Activated CD4-positive, alpha-beta T cell treated with anti-CD3 and anti-CD28 coated beads, Interleukin-2, amount 10 ng/mL, durations not matched to agents 24 days and 14 days (primary cell): ENCODE measurements at regions not wholly inside any gene's neighbourhood (a gene's known extent, or its start where the extent isn't known, plus 50 kb on each side); places are given as distances from the start of the nearest gene placed in this dataset.
"Not testable (repeated sequence)": the region's sequence is repeated elsewhere in the genome, so short reads cannot be mapped to it uniquely, and the experiment has no call there.

Experiments
- DNase-seq: peaks from one replicate; pipeline ENCODE4 v3.0.0; 2022
- H3K27ac Mint-ChIP-seq: one replicate; pipeline ENCODE4 v1.8.0; 2022; ENCODE audit warnings: mild to moderate bottlenecking, mixed read lengths
- H3K27me3 Mint-ChIP-seq: one replicate; pipeline ENCODE4 v1.8.0; 2022; ENCODE audit warnings: mixed read lengths
- H3K36me3 Mint-ChIP-seq: one replicate; pipeline ENCODE4 v1.8.0; 2022; ENCODE audit warnings: low read depth, mild to moderate bottlenecking, mixed read lengths
- H3K4me1 Mint-ChIP-seq: one replicate; pipeline ENCODE4 v1.8.0; 2021; ENCODE audit warnings: mixed read lengths
- H3K4me3 Mint-ChIP-seq: one replicate; pipeline ENCODE4 v1.8.0; 2022; ENCODE audit warnings: mild to moderate bottlenecking, moderate library complexity, mixed read lengths
- H3K9me3 Mint-ChIP-seq: one replicate; pipeline ENCODE4 v1.8.0; 2021; ENCODE audit warnings: mixed read lengths
- intact Hi-C: fragments of 100-400 bp; cut with micrococcal nuclease; formaldehyde crosslinking; loops from one replicate; pipeline ENCODE4 v1.15.1; 2023

DNA sequence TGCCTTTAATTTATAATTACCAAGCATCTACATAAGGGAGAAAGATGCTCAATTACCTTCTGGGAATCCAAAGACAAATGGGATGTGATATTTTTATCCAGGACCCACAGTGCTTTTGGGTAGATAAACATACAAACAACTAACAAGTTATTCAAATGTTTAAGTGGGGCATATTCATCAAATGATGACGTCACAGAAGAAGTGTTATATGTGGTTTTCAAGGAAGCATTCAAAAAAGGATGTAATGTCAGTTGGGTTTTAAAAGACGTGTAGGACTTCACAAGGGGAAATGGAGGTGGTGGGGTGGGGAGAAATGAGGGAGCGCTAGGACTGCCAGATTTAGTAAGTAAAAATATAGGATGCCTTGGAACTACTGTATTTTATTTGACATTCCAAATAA, 915.9 kb downstream of the KCNA4 start:
- Mint-ChIP-seq H3K4me1 (no peaks in the 10 kb centered on the region), H3K9me3 (peaks cover 8% of the 10 kb centered on the region), H3K36me3 (no peaks in the 10 kb centered on the region), H3K27me3 (no peaks in the 10 kb centered on the region), H3K4me3 (no peak overlapping the region), H3K27ac (no peak overlapping the region)
- DNase-seq, result no peak
- intact Hi-C loops, result no loop called here

- intact Hi-C loops, result no loop called here
- Mint-ChIP-seq H3K27ac (no peak overlapping the region), H3K4me3 (no peak overlapping the region), H3K4me1 (no peaks in the 10 kb centered on the region), H3K27me3 (no peaks in the 10 kb centered on the region), H3K36me3 (no peaks in the 10 kb centered on the region), H3K9me3 (peaks cover under 1% of the 10 kb centered on the region)
- no peak for DNase-seq
These were observed 921.0 kb downstream of the KCNA4 start for GRCh38 chr11:29095821-29096220.

DNA sequence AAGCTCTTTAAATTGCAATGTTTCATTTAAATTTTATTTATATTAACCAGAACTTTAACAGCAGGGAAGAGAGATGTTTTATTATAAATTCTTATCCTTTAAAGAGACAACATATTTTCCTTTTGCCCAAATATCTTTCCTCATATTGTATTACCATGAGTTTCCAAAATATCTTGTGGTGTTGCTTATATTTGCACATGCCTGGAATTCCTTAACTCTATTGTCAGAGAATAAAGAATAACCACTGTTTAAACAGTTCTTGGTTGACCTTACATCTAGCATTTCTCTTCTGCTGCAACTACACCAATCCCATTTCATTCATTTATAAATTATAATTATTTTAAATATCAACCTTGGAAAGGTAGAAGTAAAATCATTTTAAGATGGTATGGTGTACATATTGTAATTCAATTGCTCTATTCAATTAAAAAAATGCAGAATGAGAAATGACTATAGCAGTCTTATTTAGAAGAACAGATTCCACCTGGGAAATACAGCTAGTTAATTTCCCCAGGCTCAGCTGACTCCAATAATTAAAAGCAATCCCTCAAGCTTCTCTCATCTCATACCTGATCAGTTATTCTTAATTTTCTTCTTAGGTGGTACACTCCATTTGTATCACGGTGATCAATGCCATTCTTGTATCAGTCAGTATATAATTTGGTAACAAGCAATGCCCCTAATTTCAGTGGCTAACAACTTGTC, 923.3 kb downstream of the KCNA4 start:
- Mint-ChIP-seq H3K27me3 (no peaks in the 10 kb centered on the region), H3K4me3 (no peak overlapping the region), H3K9me3 (no peaks in the 10 kb centered on the region), H3K4me1 (no peaks in the 10 kb centered on the region), H3K36me3 (no peaks in the 10 kb centered on the region), H3K27ac (no peak overlapping the region)
- DNase-seq, result no peak
- intact Hi-C loops, result no loop called here

GRCh38 chr11:29087200-29087812, 929.5 kb downstream of the KCNA4 start:
- Mint-ChIP-seq H3K4me3 (no peak overlapping the region), H3K4me1 (no peaks in the 10 kb centered on the region), H3K36me3 (no peaks in the 10 kb centered on the region), H3K27ac (no peak overlapping the region), H3K27me3 (no peaks in the 10 kb centered on the region), H3K9me3 (peaks cover 7% of the 10 kb centered on the region)
- DNase-seq, result no peak
- intact Hi-C loops, result no loop called here

DNA sequence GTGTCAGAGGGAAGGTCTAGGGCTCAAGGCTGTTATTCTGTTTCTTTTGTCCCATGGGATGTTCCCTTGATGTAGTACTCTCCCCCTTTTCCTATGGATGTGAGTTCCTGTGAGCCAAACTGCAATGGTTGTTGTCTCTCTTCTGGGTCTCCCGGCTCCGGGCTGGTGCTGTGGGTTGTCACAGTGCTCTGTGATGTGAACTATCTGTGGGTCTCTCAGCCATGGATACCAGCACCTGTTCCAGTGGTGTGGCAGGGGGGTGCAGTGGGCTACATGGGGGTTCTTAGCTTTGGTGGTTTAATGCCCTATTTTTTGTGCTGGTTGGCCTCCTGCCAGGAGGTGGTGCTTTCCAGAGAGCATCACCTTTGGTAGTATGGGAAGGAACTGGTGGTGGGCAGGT, 941.1 kb downstream of the KCNA4 start:
- Mint-ChIP-seq H3K4me3 (no peak overlapping the region), H3K27ac (no peak overlapping the region), H3K9me3 (peaks cover 11% of the 10 kb centered on the region), H3K4me1 (no peaks in the 10 kb centered on the region), H3K27me3 (no peaks in the 10 kb centered on the region), H3K36me3 (no peaks in the 10 kb centered on the region)
- DNase-seq, result no peak
- intact Hi-C loops, result no loop called here

GRCh38 chr11:29063630-29064361, 953.0 kb downstream of the KCNA4 start:
- intact Hi-C loops, result no loop called here
- H3K9me3 Mint-ChIP-seq, result peaks cover 9% of the 10 kb centered on the region
- H3K27me3 Mint-ChIP-seq, result no peaks in the 10 kb centered on the region
- no peaks in the 10 kb centered on the region for H3K36me3 Mint-ChIP-seq
- H3K4me1 Mint-ChIP-seq, result no peaks in the 10 kb centered on the region
- DNase-seq, result no peak
- H3K27ac Mint-ChIP-seq, result no peak overlapping the region
- H3K4me3 Mint-ChIP-seq, result no peak overlapping the region

GRCh38 chr11:29061452-29061851, 953.3 kb downstream of the METTL15 start:
- no peaks in the 10 kb centered on the region for H3K4me1 Mint-ChIP-seq
- H3K36me3 Mint-ChIP-seq, result no peaks in the 10 kb centered on the region
- no peaks in the 10 kb centered on the region for H3K27me3 Mint-ChIP-seq
- H3K4me3 Mint-ChIP-seq, result no peak overlapping the region
- DNase-seq, result no peak
- no peak overlapping the region for H3K27ac Mint-ChIP-seq
- intact Hi-C loops, result no loop called here
- H3K9me3 Mint-ChIP-seq, result peaks cover 4% of the 10 kb centered on the region

DNA sequence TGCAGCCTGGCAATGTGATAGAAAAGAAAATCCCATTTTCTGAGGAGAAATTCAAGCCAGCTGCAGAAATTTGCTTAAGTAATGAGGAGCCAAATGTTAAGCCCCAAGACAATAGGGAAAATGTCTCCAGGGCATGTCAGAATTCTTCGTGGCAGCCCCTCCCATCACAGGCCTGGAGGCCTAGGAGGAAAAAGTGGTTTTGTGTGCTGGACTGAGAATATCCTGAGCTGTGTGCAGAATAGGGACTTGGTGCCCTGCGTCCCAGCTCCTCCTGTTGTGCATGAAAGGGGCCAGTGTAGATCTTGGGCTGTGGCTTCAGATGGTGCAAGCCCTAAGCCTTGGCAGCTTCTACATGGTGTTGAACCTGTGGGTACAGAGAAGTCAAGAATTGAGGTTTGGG, 948.3 kb downstream of the METTL15 start:
- H3K4me3 Mint-ChIP-seq, H3K36me3 Mint-ChIP-seq, H3K9me3 Mint-ChIP-seq, H3K4me1 Mint-ChIP-seq, H3K27me3 Mint-ChIP-seq, DNase-seq, intact Hi-C loops, H3K27ac Mint-ChIP-seq: not testable (repeated sequence)

DNA sequence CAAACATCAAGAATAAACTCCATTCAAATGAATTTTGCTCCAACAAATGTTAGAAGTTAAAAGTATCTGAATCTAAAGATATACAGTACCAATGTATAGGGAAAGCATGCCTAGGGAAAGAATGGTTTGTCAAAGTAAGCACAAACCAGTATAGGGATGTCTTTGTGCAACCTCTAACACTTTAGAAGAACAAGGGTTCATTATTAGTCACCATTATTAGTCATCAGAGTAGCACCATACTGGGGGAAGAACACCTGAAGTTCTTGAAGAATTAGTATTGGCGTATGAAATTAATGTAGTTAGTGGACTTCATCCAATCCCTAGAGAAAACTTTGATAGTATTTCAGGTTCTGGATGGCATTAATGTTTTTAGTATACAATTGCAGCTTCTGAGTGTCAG, 943.7 kb downstream of the METTL15 start:
- no peaks in the 10 kb centered on the region for H3K36me3 Mint-ChIP-seq
- DNase-seq, result no peak
- no peaks in the 10 kb centered on the region for H3K27me3 Mint-ChIP-seq
- H3K4me1 Mint-ChIP-seq, result no peaks in the 10 kb centered on the region
- peaks cover 13% of the 10 kb centered on the region for H3K9me3 Mint-ChIP-seq
- intact Hi-C loops, result no loop called here
- no peak overlapping the region for H3K27ac Mint-ChIP-seq
- no peak overlapping the region for H3K4me3 Mint-ChIP-seq

DNA sequence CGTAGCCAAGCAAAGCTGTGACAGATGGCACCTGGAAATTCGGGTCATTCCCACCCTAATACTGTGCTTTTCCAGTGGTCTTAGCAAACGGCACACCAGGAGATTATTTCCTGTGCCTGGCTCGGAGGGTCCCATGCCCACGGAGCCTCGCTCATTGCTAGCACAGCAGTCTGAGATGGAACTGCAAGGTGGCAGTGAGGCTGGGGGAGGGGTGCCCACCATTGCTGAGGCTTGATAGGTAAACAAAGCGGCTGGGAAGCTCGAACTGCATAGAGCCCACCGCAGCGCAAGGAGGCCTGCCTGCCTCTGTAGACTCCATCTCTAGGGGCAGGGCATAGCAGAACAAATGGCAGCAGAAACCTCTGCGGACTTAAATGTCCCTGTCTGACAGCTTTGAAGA, 942.8 kb downstream of the METTL15 start:
- H3K27me3 Mint-ChIP-seq, H3K27ac Mint-ChIP-seq, DNase-seq, H3K4me3 Mint-ChIP-seq, H3K36me3 Mint-ChIP-seq, H3K4me1 Mint-ChIP-seq, intact Hi-C loops: not testable (repeated sequence)
- peaks cover 13% of the 10 kb centered on the region for H3K9me3 Mint-ChIP-seq

DNA sequence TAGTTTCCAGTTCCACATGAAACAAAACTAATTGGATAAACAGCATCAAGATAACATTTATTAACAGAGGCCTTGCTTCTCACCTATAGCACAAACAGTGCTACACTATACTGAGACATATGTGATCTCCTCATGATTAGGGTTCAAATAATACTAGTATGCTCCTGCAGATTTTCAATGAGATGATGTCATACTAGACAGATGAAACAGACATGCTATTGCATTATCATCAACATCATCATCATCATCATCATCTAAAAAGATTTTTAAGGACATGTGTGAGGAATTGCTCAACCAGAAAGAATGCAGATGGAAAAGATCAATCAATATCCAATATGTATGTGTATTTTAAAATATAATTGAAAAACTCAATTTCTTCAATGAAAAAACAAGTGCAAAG, 932.3 kb downstream of the METTL15 start:
- intact Hi-C loops, result no loop called here
- DNase-seq, result no peak
- Mint-ChIP-seq H3K9me3 (peaks cover 4% of the 10 kb centered on the region), H3K27me3 (no peaks in the 10 kb centered on the region), H3K36me3 (no peaks in the 10 kb centered on the region), H3K4me3 (no peak overlapping the region), H3K4me1 (no peaks in the 10 kb centered on the region), H3K27ac (no peak overlapping the region)

DNA sequence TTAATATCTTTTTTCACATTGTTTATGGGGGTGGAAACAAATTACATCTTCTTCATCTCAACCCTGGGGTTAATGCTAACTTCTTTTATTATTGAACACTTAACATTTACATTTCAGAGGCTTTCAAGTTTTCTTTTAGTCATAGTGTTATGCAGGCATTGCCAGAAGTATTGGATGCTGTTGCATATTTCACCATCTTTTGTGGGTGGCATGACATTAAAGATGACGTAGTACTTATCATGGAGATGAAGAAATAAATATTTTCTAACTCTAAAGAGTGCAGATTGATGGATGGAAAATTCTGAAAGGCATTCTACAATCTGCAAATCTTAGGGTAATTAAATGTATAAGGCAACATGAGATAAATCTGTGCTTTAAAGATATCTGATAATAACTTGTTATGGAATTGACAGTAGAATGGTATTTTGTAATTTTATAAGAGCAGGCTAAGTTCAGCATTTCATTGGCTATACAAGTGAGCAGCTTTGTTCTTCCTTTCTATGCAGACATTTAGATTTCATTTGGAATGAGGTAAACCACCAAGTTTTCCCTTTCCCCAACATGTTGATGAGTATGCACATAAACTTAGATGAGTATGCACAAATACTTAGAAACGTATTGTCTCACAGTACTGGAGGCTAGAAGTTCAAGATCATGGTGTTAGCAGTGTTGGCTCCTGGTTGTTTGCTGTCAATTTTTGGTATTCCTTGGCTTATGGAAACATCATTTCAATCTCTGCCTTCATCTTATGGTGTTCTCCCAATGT, 924.4 kb downstream of the METTL15 start:
- Mint-ChIP-seq H3K36me3 (no peaks in the 10 kb centered on the region), H3K4me1 (no peaks in the 10 kb centered on the region), H3K9me3 (peaks cover 5% of the 10 kb centered on the region), H3K27ac (no peak overlapping the region), H3K4me3 (no peak overlapping the region), H3K27me3 (no peaks in the 10 kb centered on the region)
- intact Hi-C loops, result no loop called here
- no peak for DNase-seq

DNA sequence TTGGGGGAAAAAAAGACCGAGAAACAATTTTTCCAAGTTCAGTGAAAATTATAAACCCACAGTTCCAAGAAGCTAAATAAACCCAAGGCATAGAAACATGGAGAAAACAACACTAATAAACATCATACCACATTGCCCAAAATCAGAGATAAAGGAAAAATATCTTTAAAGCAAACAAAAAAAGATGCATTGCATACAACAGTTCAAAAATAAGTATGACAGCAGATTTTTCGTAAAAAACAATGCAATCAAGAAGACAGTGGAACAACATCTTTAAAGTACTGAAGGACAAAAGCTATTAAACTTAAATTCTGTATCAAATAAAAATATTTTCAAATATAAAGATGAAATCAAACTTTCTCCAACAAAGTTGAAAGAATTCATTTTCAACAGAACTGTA, 921.3 kb downstream of the METTL15 start:
- no peak for DNase-seq
- Mint-ChIP-seq H3K9me3 (peaks cover 5% of the 10 kb centered on the region), H3K27ac (no peak overlapping the region), H3K4me1 (no peaks in the 10 kb centered on the region), H3K4me3 (no peak overlapping the region), H3K36me3 (no peaks in the 10 kb centered on the region), H3K27me3 (no peaks in the 10 kb centered on the region)
- intact Hi-C loops, result no loop called here

DNA sequence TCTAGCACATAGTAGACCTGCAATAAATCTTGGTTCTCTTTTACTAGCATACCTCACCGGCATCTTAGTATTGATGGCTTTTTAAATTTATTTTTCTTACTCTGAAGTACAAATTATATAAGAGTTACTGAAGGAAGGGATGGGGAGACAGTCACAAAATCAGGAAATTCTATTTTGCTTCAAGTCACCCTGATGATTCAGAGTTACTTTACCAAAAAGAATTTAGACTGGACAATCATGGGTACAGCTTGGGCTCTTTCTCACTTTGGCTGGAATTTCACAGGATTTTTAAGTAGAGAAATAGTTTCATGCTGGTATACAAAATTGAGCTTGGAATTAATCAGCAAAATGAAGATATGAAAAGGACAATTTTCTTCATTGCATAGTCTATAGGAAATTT, 919.2 kb downstream of the METTL15 start:
- Mint-ChIP-seq H3K4me3 (no peak overlapping the region), H3K36me3 (no peaks in the 10 kb centered on the region), H3K4me1 (no peaks in the 10 kb centered on the region), H3K27ac (no peak overlapping the region), H3K9me3 (no peaks in the 10 kb centered on the region), H3K27me3 (no peaks in the 10 kb centered on the region)
- intact Hi-C loops, result no loop called here
- DNase-seq, result no peak
